ENCODE measurements at regions not wholly inside any gene's neighbourhood (a gene's known extent, or its start where the extent isn't known, plus 50 kb on each side); places are given as distances from the start of the nearest gene placed in this dataset.

DNA sequence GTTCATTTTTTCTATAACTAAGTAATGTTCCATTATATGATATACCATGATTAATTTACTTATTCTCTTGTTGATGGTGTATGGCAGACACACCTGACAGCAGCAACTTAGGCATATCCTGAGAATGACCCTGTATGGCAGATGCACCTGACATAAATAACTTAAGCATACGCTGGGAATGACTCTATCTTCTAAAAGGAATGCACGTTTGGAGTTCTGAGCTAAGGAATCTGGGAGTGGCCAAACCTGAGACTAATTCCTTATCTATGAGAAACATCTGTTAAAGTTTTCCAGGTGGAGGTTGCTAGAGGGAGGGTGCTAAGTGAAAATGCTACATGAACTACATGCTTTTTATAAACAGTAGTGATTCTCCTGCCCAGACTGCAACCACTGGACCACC is 96.7 kb upstream of the RGS18 start:
- ChIA-PET CTCF (no interaction called here), SMC1A (ENCODE audit: uncharacterized antibody, unreplicated experiment) (no interaction called here), POLR2A (no interaction called here), RAD21 (ENCODE audit: unreplicated experiment) (no interaction called here)
- ATAC-seq (no peak), FAIRE-seq (no peak), DNase-seq (ENCODE audit: low read depth, low spot score) (no peak)
- no peaks in the 10 kb centered on the region for H3K9me3 ChIP-seq (replicated peaks; ENCODE audit: control insufficient read depth, insufficient read depth, low read length)
- no peaks in the 10 kb centered on the region for H3K79me2 ChIP-seq (ENCODE audit: control insufficient read depth, insufficient read depth, low read length)
- no peak overlapping the region for H3K4me3 ChIP-seq
- H3K9ac ChIP-seq (ENCODE audit: control insufficient read depth, insufficient read depth, low read length): no peak overlapping the region
- H3K4me2 ChIP-seq (ENCODE audit: control insufficient read depth, insufficient read depth): no peak overlapping the region
- H3K4me1 ChIP-seq (ENCODE audit: control insufficient read depth, insufficient read depth, low read length): no peaks in the 10 kb centered on the region
- TF ChIP-seq NFIC (IDR thresholded peaks at IDR 0.05; ENCODE audit: low read depth, low read length) (no peak), DPF2 (IDR thresholded peaks at IDR 0.05) (no peak), PAX8 (IDR thresholded peaks at IDR 0.05) (no peak), STAT3 (IDR thresholded peaks at IDR 0.05; ENCODE audit: low read depth, low read length) (no peak), JUNB (IDR thresholded peaks at IDR 0.05) (no peak), CBFB (IDR thresholded peaks at IDR 0.05; ENCODE audit: low read depth) (no peak), SPI1 (IDR thresholded peaks at IDR 0.05; ENCODE audit: borderline replicate concordance, insufficient read depth, low read depth, low read length) (no peak), CBX3 (IDR thresholded peaks at IDR 0.05; ENCODE audit: borderline replicate concordance, low read depth) (no peak), HDAC2 (IDR thresholded peaks at IDR 0.05) (no peak), NFXL1 (IDR thresholded peaks at IDR 0.05; ENCODE audit: borderline replicate concordance) (no peak), MYB (IDR thresholded peaks at IDR 0.05; ENCODE audit: borderline replicate concordance, low read depth, low read length) (no peak), RCOR1 (conservative IDR thresholded peaks at IDR 0.05; ENCODE audit: low read depth, low read length) (no peak), SIX5 (IDR thresholded peaks at IDR 0.05; ENCODE audit: low read depth, low read length, severe bottlenecking) (no peak), CHD2 (IDR thresholded peaks at IDR 0.05; ENCODE audit: borderline replicate concordance, low read depth, low read length) (no peak)
- H3K27me3 ChIP-seq (replicated peaks in 1 of 2; ENCODE audit: control insufficient read depth in 2 of 2, insufficient read depth in 2 of 2, low read length in 1 of 2): no peaks in the 10 kb centered on the region
- in situ Hi-C loops (cut with MboI): no loop called here
- WGBS (ENCODE audit: insufficient coverage, insufficient replicate concordance, low lambda C conversion rate, missing lambda C conversion rate): 0% methylated on average over 2 of the region's 2 CpGs
- intact Hi-C loops (cut with micrococcal nuclease; ENCODE audit: unreplicated experiment): no loop called here
- H3K36me3 ChIP-seq (ENCODE audit: control insufficient read depth in 2 of 2, insufficient read depth in 2 of 2, low read length in 1 of 2): no peaks in the 10 kb centered on the region
- BruUV-seq (replicated peaks): no TSS peak
- no peak overlapping the region for H2AFZ ChIP-seq (ENCODE audit: control insufficient read depth, low read depth, low read length)
- no peaks in the 10 kb centered on the region for H4K20me1 ChIP-seq (ENCODE audit: control insufficient read depth, insufficient read depth)
- no peak overlapping the region for H3K27ac ChIP-seq (ENCODE audit: control insufficient read depth, insufficient read depth)

Measured in GM12878 (cell line).